MCF 10A (cell line): ENCODE measurements at regions not wholly inside any gene's neighbourhood (a gene's known extent, or its start where the extent isn't known, plus 50 kb on each side); places are given as distances from the start of the nearest gene placed in this dataset.
A peak's percentile ranks its signal among the peaks of the same experiment; 100 is the strongest.

Experiments
- BruUV-seq: library from RNA; stranded (reverse); fragments of 400-500 nt; replicated peaks from 2 replicates; lab custom pipeline; 2021; lab: Mats Ljungman, UMichigan
- CTCF ChIA-PET: fragments of 300-600 bp; sonication (Branson Sonifier 250); formaldehyde crosslinking; extraction: SDS; loops from one replicate; lab custom pipeline; 2021; ENCODE audit warnings: antibody characterized with exemption, inconsistent platforms; lab: Yijun Ruan, JAX
- POLR2A ChIA-PET: fragments of 300-600, 350-650 bp; sonication (Branson Sonifier 250); formaldehyde crosslinking; extraction: SDS; loops from one replicate; lab custom pipeline; 2020; ENCODE audit warnings: antibody characterized with exemption, inconsistent platforms; lab: Yijun Ruan, JAX
- DNase-seq: peaks from one replicate; pipeline ENCODE4 v3.0.0-alpha.2; 2018; ENCODE audit not compliant: unreplicated experiment
- H3K27ac Mint-ChIP-seq: one replicate; pipeline ENCODE4 v1.8.0; 2022; ENCODE audit warnings: mild to moderate bottlenecking, low read depth, mixed read lengths; ENCODE audit not compliant: unreplicated experiment
- H3K27me3 Mint-ChIP-seq: one replicate; pipeline ENCODE4 v1.8.0; 2022; ENCODE audit warnings: mixed read lengths; ENCODE audit not compliant: insufficient read depth, unreplicated experiment
- H3K36me3 Mint-ChIP-seq: one replicate; pipeline ENCODE4 v1.8.0; 2022; ENCODE audit warnings: mild to moderate bottlenecking, moderate library complexity, mixed read lengths; ENCODE audit not compliant: insufficient read depth, unreplicated experiment
- H3K4me1 Mint-ChIP-seq: one replicate; pipeline ENCODE4 v1.8.0; 2022; ENCODE audit warnings: mixed read lengths; ENCODE audit not compliant: insufficient read depth, unreplicated experiment
- H3K4me3 Mint-ChIP-seq: one replicate; pipeline ENCODE4 v1.8.0; 2022; ENCODE audit warnings: mild to moderate bottlenecking, moderate library complexity, mixed read lengths; ENCODE audit not compliant: unreplicated experiment
- H3K9me3 Mint-ChIP-seq: one replicate; pipeline ENCODE4 v1.8.0; 2022; ENCODE audit warnings: mixed read lengths; ENCODE audit not compliant: unreplicated experiment
- intact Hi-C: fragments of 100-400 bp; cut with micrococcal nuclease; formaldehyde crosslinking; loops from 2 replicates; pipeline ENCODE4 v1.14.1; 2022
- TF ChIP-seq, protein P1 (sequence below): fragments of 200-600 bp; IDR thresholded peaks from one replicate; pipeline ENCODE4 v1.8.0; 2022; ENCODE audit warnings: antibody characterized with exemption, mild to moderate bottlenecking; ENCODE audit not compliant: unreplicated experiment

DNA sequence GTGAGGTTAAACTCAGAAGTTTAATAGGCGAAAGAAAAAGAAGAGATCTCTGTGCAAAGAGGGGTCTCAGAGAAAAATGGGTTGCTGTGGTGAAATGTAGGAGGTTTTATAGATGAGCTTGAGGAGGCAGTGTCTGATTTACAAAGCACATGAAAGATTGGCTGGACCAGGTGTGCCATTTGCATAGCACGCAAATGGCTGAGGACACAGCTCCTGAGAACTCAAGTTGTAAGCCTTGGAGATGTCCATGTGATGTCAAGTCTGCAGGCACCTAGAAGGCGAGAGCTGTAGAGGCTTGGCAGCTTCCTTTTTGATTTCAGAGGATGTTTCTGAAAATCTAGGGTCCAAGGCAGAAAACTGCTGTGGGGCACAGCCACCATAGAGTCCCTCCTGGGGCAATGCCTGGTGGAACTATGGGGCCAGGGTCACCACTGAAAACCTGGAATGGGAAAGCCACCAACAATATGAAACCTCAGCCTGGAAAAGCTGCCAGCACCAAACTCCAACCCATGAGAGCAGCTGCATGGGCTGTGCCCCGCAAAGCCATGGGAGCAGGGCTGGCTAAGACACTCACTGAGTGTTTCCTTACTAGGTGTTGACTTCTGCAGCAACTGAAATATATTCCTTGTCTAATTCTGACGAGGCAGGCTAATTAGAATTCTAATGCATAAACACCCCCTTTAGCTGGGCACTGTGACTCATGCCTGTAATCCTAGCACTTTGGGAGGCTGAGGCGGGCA lies 96.9 kb upstream of the TNS3 start:
- CTCF ChIA-PET, result interaction anchor here (0.6 kb wide), 1 partner anchor 393 kb away, joined by 3 read pairs; no protein-coding TSS in a partner anchor
- Mint-ChIP-seq H3K27ac (peak overlapping the region; percentile 78), H3K9me3 (peaks cover 8% of the 10 kb centered on the region), H3K4me1 (peaks cover 21% of the 10 kb centered on the region), H3K27me3 (no peaks in the 10 kb centered on the region), H3K36me3 (no peaks in the 10 kb centered on the region), H3K4me3 (no peak overlapping the region)
- TF ChIP-seq, protein P1, sequence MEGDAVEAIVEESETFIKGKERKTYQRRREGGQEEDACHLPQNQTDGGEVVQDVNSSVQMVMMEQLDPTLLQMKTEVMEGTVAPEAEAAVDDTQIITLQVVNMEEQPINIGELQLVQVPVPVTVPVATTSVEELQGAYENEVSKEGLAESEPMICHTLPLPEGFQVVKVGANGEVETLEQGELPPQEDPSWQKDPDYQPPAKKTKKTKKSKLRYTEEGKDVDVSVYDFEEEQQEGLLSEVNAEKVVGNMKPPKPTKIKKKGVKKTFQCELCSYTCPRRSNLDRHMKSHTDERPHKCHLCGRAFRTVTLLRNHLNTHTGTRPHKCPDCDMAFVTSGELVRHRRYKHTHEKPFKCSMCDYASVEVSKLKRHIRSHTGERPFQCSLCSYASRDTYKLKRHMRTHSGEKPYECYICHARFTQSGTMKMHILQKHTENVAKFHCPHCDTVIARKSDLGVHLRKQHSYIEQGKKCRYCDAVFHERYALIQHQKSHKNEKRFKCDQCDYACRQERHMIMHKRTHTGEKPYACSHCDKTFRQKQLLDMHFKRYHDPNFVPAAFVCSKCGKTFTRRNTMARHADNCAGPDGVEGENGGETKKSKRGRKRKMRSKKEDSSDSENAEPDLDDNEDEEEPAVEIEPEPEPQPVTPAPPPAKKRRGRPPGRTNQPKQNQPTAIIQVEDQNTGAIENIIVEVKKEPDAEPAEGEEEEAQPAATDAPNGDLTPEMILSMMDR, result no peak
- DNase-seq, result no peak
- BruUV-seq, result no TSS peak
- POLR2A ChIA-PET, result interaction anchor here (0.7 to 4.0 kb wide), 4 partner anchors 9 to 105 kb away, joined by 3 to 13 read pairs (median 8); no protein-coding TSS in a partner anchor
- intact Hi-C loops, result loop anchor here (10.0 kb wide), 1 partner anchor 76 kb away; no protein-coding TSS in a partner anchor

DNA sequence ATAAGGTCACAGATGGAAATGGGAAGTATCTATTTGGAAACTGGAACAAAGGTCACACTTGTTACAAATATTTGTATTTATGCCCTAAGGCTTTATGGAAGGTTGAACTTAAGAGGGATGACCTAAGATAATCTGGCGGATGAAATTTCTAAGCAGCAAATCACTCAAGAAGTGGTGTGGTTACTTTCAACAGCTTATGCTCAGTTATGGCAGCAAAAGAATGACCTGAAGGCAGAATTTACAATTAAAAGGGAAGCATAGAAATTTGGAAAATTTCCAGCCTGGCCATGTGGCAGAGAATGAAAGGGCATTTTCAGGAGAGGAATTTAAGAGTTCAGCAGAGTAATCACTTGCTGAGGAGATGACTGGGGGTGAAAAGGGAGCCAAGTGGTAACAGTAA lies 95.8 kb upstream of the TNS3 start:
- CTCF ChIA-PET, result interaction anchor here (0.6 to 0.9 kb wide), 2 partner anchors 42 to 75 kb away, joined by 3 to 5 read pairs; no protein-coding TSS in a partner anchor
- Mint-ChIP-seq H3K27me3 (no peaks in the 10 kb centered on the region), H3K4me1 (peaks cover 30% of the 10 kb centered on the region), H3K27ac (peak overlapping the region; percentile 78), H3K4me3 (no peak overlapping the region), H3K36me3 (no peaks in the 10 kb centered on the region), H3K9me3 (peaks cover 8% of the 10 kb centered on the region)
- no TSS peak for BruUV-seq
- peak; percentile 30 for DNase-seq
- TF ChIP-seq, protein P1, result no peak
- POLR2A ChIA-PET, result interaction anchor here (0.7 to 4.0 kb wide), 6 partner anchors 58 to 106 kb away, joined by 3 to 13 read pairs (median 6); no protein-coding TSS in a partner anchor
- intact Hi-C loops, result loop anchor here (2.0 to 10.0 kb wide), 2 partner anchors 27 to 77 kb away; no protein-coding TSS in a partner anchor

DNA sequence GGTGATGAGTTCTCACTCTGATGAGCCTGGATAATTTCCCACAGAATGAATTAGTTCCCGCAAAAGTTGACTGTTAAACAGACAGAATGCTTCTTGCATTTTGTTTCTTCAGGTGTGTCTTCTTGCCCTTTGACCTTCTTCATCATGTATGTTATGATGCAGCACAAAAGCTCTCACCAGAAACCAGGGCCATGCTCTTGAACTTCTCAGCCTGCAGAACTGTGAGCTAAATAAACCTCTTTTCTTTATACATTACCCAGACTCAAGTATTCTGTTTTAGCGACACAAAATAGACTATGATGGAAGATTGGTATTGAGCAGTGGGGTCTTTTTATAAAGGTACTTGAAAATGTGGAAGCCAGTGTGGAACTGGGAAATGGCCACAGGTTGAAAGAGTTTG lies 95.2 kb upstream of the TNS3 start:
- H3K36me3 Mint-ChIP-seq, result no peaks in the 10 kb centered on the region
- intact Hi-C loops, result loop anchor here (2.0 to 10.0 kb wide), 2 partner anchors 26 to 78 kb away; no protein-coding TSS in a partner anchor
- BruUV-seq, result no TSS peak
- DNase-seq, result no peak
- H3K4me3 Mint-ChIP-seq, result no peak overlapping the region
- H3K4me1 Mint-ChIP-seq, result peaks cover 36% of the 10 kb centered on the region
- peaks cover 8% of the 10 kb centered on the region for H3K9me3 Mint-ChIP-seq
- H3K27ac Mint-ChIP-seq, result peak overlapping the region; percentile 78
- ChIA-PET CTCF (interaction anchor here (0.6 to 0.9 kb wide), 2 partner anchors 43 to 96 kb away, joined by 3 to 5 read pairs; no protein-coding TSS in a partner anchor), POLR2A (interaction anchor here (0.7 to 4.0 kb wide), 7 partner anchors 59 to 107 kb away, joined by 3 to 13 read pairs (median 5); no protein-coding TSS in a partner anchor)
- H3K27me3 Mint-ChIP-seq, result no peaks in the 10 kb centered on the region
- TF ChIP-seq, protein P1, result no peak

DNA sequence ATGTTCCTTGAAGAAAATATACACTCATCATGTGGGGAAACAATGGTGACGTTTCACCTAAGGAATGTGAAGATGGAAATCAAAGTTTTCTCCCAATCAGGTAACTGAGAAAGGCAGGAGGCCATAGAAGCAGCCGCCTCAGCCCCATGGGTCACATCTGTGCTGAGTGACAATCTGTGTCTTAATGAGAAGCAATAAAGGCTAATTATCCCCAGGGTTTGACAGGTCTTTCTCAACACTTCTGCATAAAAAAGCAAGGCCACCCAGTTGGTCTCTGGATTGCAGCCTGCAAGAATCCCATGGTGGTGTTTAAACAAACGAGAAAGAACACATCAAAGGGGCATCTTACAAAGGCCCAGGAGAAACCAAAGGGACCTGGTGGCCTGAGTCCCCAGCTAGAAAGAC lies 91.1 kb upstream of the TNS3 start:
- no TSS peak for BruUV-seq
- H3K36me3 Mint-ChIP-seq, result no peaks in the 10 kb centered on the region
- no peak for DNase-seq
- intact Hi-C loops, result loop anchor here (10.0 kb wide), 1 partner anchor 82 kb away; no protein-coding TSS in a partner anchor
- H3K9me3 Mint-ChIP-seq, result peaks cover 8% of the 10 kb centered on the region
- H3K4me3 Mint-ChIP-seq, result no peak overlapping the region
- H3K27me3 Mint-ChIP-seq, result no peaks in the 10 kb centered on the region
- ChIA-PET POLR2A (interaction anchor here (4.9 kb wide), 1 partner anchor 113 kb away, joined by 30 read pairs; no protein-coding TSS in a partner anchor), CTCF (interaction anchor here (0.6 kb wide), 1 partner anchor 91 kb away, joined by 3 read pairs; no protein-coding TSS in a partner anchor)
- TF ChIP-seq, protein P1, result no peak
- H3K4me1 Mint-ChIP-seq, result peaks cover 49% of the 10 kb centered on the region
- H3K27ac Mint-ChIP-seq, result peak overlapping the region; percentile 51
